CD14-positive monocyte (primary cell): ENCODE measurements at regions not wholly inside any gene's neighbourhood (a gene's known extent, or its start where the extent isn't known, plus 50 kb on each side); places are given as distances from the start of the nearest gene placed in this dataset.

Source experiments
- DNase-seq, 3 donors: peaks; one replicate each; pipeline ENCODE4 v3.0.0-alpha.2; 2011 to 2022
- H2AFZ ChIP-seq: 2 replicates; pipeline ENCODE4 v1.6.0; 2012; ENCODE audit warnings: mild to moderate bottlenecking, low read depth, low read length, inconsistent platforms; ENCODE audit not compliant: insufficient read depth, poor library complexity, severe bottlenecking
- H3K27ac ChIP-seq, 2 donors: 1 replicate in 1 of 2; 2 replicates in 1 of 2; pipeline ENCODE4 v1.5.1; 2012 to 2013; ENCODE audit warnings: low read length in 2 of 2, control low read depth in 1 of 2, inconsistent platforms in 1 of 2, low read depth in 1 of 2, mild to moderate bottlenecking in 1 of 2
- H3K27me3 ChIP-seq, 2 donors: one replicate each; pipeline versions ENCODE4 v1.6.0 to v1.6.1; 2011 to 2013; ENCODE audit warnings: low read length in 2 of 2; ENCODE audit not compliant: control insufficient read depth in 2 of 2, insufficient read depth in 2 of 2
- H3K36me3 ChIP-seq, 2 donors: replicated peaks in 1 of 2; 1 replicate in 1 of 2; 2 replicates in 1 of 2; pipeline versions ENCODE4 v1.5.1 to v1.6.1; 2012 to 2013; ENCODE audit warnings: low read length in 2 of 2, control low read depth in 1 of 2, inconsistent platforms in 1 of 2, mild to moderate bottlenecking in 1 of 2; ENCODE audit not compliant: insufficient read depth in 2 of 2, control insufficient read depth in 1 of 2
- H3K4me1 ChIP-seq, 2 donors: 1 replicate in 1 of 2; 2 replicates in 1 of 2; pipeline versions ENCODE4 v1.5.1 to v1.6.1; 2012 to 2013; ENCODE audit warnings: low read length in 2 of 2, control low read depth in 1 of 2, inconsistent platforms in 1 of 2, mild to moderate bottlenecking in 1 of 2, moderate library complexity in 1 of 2; ENCODE audit not compliant: insufficient read depth in 2 of 2, control insufficient read depth in 1 of 2
- H3K4me2 ChIP-seq: replicated peaks from 2 replicates; pipeline ENCODE3; 2012; ENCODE audit warnings: low read length, moderate library complexity, mild to moderate bottlenecking; ENCODE audit not compliant: poor library complexity, severe bottlenecking; ENCODE audit errors: extremely low read depth
- H3K4me3 ChIP-seq, 3 experiments: fragments of 200-600 bp in 1 of 3; sonication (generic) in 1 of 3; replicated peaks in 1 of 3; 1 replicate in 2 of 3; 2 replicates in 1 of 3; pipeline ENCODE4 v1.5.1; 2011 to 2013; ENCODE audit warnings: low read length in 3 of 3, mild to moderate bottlenecking in 3 of 3, control low read depth in 2 of 3, low read depth in 2 of 3, inconsistent platforms in 1 of 3, moderate library complexity in 1 of 3
- H3K79me2 ChIP-seq: 2 replicates; pipeline ENCODE4 v1.6.0; 2012; ENCODE audit warnings: mild to moderate bottlenecking, control low read depth, inconsistent platforms, low read length, moderate library complexity; ENCODE audit not compliant: insufficient read depth
- H3K9ac ChIP-seq: 2 replicates; pipeline ENCODE4 v1.6.0; 2017; ENCODE audit warnings: low read length, mild to moderate bottlenecking; ENCODE audit not compliant: insufficient read depth, poor library complexity, severe bottlenecking
- H3K9me3 ChIP-seq, 2 donors: replicated peaks in 1 of 2; 1 replicate in 1 of 2; 2 replicates in 1 of 2; pipeline versions ENCODE4 v1.5.1 to v1.6.1; 2012 to 2013; ENCODE audit warnings: low read length in 2 of 2, control low read depth in 1 of 2; ENCODE audit not compliant: control insufficient read depth in 1 of 2, insufficient read depth in 1 of 2
- H4K20me1 ChIP-seq: 2 replicates; pipeline ENCODE4 v1.6.0; 2012; ENCODE audit warnings: mild to moderate bottlenecking, low read length, control low read depth, moderate library complexity; ENCODE audit not compliant: insufficient read depth
- H3K27ac Mint-ChIP-seq, 7 donors: one replicate each; pipeline ENCODE4 v1.8.0; 2020; ENCODE audit warnings: mild to moderate bottlenecking in 7 of 7, mixed read lengths in 7 of 7, moderate library complexity in 6 of 7, inconsistent platforms in 2 of 7
- H3K27me3 Mint-ChIP-seq, 3 donors: one replicate each; pipeline ENCODE4 v1.8.0; 2021 to 2022; ENCODE audit warnings: low read depth in 3 of 3, mild to moderate bottlenecking in 3 of 3, mixed read lengths in 3 of 3, moderate library complexity in 3 of 3, inconsistent platforms in 1 of 3
- H3K36me3 Mint-ChIP-seq, 2 donors: one replicate each; pipeline ENCODE4 v1.8.0; 2020; ENCODE audit warnings: mixed read lengths in 2 of 2, inconsistent platforms in 1 of 2, mild to moderate bottlenecking in 1 of 2
- H3K4me1 Mint-ChIP-seq: one replicate; pipeline ENCODE4 v1.8.0; 2020; ENCODE audit warnings: mild to moderate bottlenecking, mixed read lengths
- H3K4me3 Mint-ChIP-seq, 2 donors: one replicate each; pipeline ENCODE4 v1.8.0; 2020; ENCODE audit warnings: mild to moderate bottlenecking in 2 of 2, mixed read lengths in 2 of 2, moderate library complexity in 1 of 2
- H3K9me3 Mint-ChIP-seq, 7 donors: one replicate each; pipeline ENCODE4 v1.8.0; 2020 to 2022; ENCODE audit warnings: mixed read lengths in 7 of 7, mild to moderate bottlenecking in 6 of 7, moderate library complexity in 6 of 7, inconsistent platforms in 2 of 7
- CTCF ChIP-seq: fragments of 200-600 bp; IDR thresholded peaks from one replicate; pipeline ENCODE4 v1.8.0; 2022; ENCODE audit warnings: antibody characterized with exemption, mild to moderate bottlenecking
- WGBS: methylation state at CpG from one replicate; pipeline ENCODE4 v1.1.5; 2013; ENCODE audit warnings: missing lambda C conversion rate; ENCODE audit not compliant: insufficient coverage; 5-methylcytosine and 5-hydroxymethylcytosine counted together
- intact Hi-C, 2 donors: fragments of 100-400 bp; cut with micrococcal nuclease; formaldehyde crosslinking; loops; one replicate each; pipeline versions ENCODE4 v1.15.0 to v1.15.1; 2023

GRCh38 chr16:52123842-52124241, 423.1 kb downstream of the TOX3 start:
- Mint-ChIP-seq H3K4me3 (no peak overlapping the region), H3K27ac (no peak overlapping the region), H3K4me1 (no peaks in the 10 kb centered on the region), H3K9me3 (peaks cover 0 to 6% (median 4%) of the 10 kb centered on the region in 7 donors), H3K27me3 (peaks cover 0 to 2% (median 0%) of the 10 kb centered on the region in 3 donors), H3K36me3 (no peaks in the 10 kb centered on the region)
- H3K27me3 ChIP-seq, result no peaks in the 10 kb centered on the region
- H3K79me2 ChIP-seq, result no peaks in the 10 kb centered on the region
- H3K36me3 ChIP-seq, result no peaks in the 10 kb centered on the region
- H2AFZ ChIP-seq, result no peak overlapping the region
- intact Hi-C loops, result no loop called here
- no peak overlapping the region for H3K4me2 ChIP-seq
- no CpG with 5 or more reads among the region's 1 CpG for WGBS
- H3K4me1 ChIP-seq, result no peaks in the 10 kb centered on the region
- no peak for DNase-seq
- no peak overlapping the region for H3K4me3 ChIP-seq
- no peaks in the 10 kb centered on the region for H4K20me1 ChIP-seq
- no peak for TF ChIP-seq CTCF
- H3K9me3 ChIP-seq, result peaks cover 3 to 7% of the 10 kb centered on the region in 2 donors
- H3K27ac ChIP-seq, result no peak overlapping the region
- no peak overlapping the region for H3K9ac ChIP-seq

GRCh38 chr16:52123061-52123839, 423.7 kb downstream of the TOX3 start:
- Histone ChIP-seq H3K9me3 (peaks cover 9 to 13% of the 10 kb centered on the region in 2 donors), H2AFZ (no peak overlapping the region), H3K4me1 (no peaks in the 10 kb centered on the region), H3K36me3 (no peaks in the 10 kb centered on the region), H3K27me3 (no peaks in the 10 kb centered on the region), H3K4me3 (no peak overlapping the region), H4K20me1 (no peaks in the 10 kb centered on the region), H3K9ac (no peak overlapping the region), H3K27ac (no peak overlapping the region), H3K4me2 (no peak overlapping the region), H3K79me2 (no peaks in the 10 kb centered on the region)
- WGBS, result no CpG with 5 or more reads among the region's 2 CpGs
- no peak for DNase-seq
- H3K36me3 Mint-ChIP-seq, result no peaks in the 10 kb centered on the region
- H3K4me3 Mint-ChIP-seq, result no peak overlapping the region
- peaks cover 0 to 8% (median 5%) of the 10 kb centered on the region in 7 donors for H3K9me3 Mint-ChIP-seq
- peaks cover 0 to 2% (median 0%) of the 10 kb centered on the region in 3 donors for H3K27me3 Mint-ChIP-seq
- no peak for TF ChIP-seq CTCF
- intact Hi-C loops, result no loop called here
- H3K4me1 Mint-ChIP-seq, result no peaks in the 10 kb centered on the region
- no peak overlapping the region for H3K27ac Mint-ChIP-seq
